ENCODE measurements at regions not wholly inside any gene's neighbourhood (a gene's known extent, or its start where the extent isn't known, plus 50 kb on each side); places are given as distances from the start of the nearest gene placed in this dataset.

DNA sequence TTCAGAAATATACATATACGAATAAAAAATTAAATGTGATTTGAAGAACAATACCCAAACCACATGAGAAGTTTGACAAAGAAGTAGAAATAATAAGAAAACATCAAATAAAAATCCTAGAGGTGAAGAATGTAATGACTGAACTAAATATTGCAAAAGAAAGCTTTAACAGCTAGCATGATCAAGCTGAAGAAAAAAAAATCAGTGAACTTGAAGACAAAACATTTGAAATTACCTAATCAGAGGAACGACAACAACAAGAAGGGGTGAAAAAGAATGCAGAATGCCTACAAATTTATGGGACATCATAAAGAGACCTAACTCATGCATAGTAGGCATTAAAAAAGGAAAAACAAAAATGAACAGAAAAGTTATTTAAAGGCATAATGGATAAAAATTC, 60.5 kb upstream of the SPEF2 start:
- POLR2A ChIA-PET (ENCODE audit: partially characterized antibody), result no interaction called here
- no peak overlapping the region for H2BK12ac ChIP-seq (ENCODE audit: low read depth, low read length)
- H3K9ac ChIP-seq (replicated peaks in 1 of 4; ENCODE audit: extremely low read depth in 1 of 4, low read depth in 3 of 4, low read length in 3 of 4), result no peak overlapping the region
- H2BK20ac ChIP-seq (ENCODE audit: low read length), result no peak overlapping the region
- peaks cover 10 to 17% of the 10 kb centered on the region in 2 experiments for H3K9me3 ChIP-seq (ENCODE audit: insufficient read depth in 2 of 2, low read depth in 1 of 2, low read length in 1 of 2)
- H4K91ac ChIP-seq (replicated peaks; ENCODE audit: insufficient read length, low read length), result no peak overlapping the region
- no peak overlapping the region for H3K23ac ChIP-seq (ENCODE audit: insufficient read length)
- no peak overlapping the region for H2BK120ac ChIP-seq (replicated peaks; ENCODE audit: low read depth, low read length)
- H3K56ac ChIP-seq (replicated peaks; ENCODE audit: insufficient read length, low read depth, low read length), result no peak overlapping the region
- no peaks in the 10 kb centered on the region for H3K79me2 ChIP-seq (ENCODE audit: control insufficient read depth in 1 of 2, insufficient read depth in 2 of 2, low read length in 2 of 2)
- no peak overlapping the region for H3K4ac ChIP-seq (replicated peaks; ENCODE audit: insufficient read length, low read depth, low read length)
- H3K4me2 ChIP-seq (ENCODE audit: insufficient read depth in 1 of 2, low read depth in 2 of 2, low read length in 2 of 2), result no peak overlapping the region
- no peaks in the 10 kb centered on the region; a peak in 1 of 8 replicates for H3K36me3 ChIP-seq (ENCODE audit: control insufficient read depth in 2 of 4, insufficient read depth in 4 of 4, low read length in 3 of 4)
- H3K23me2 ChIP-seq (ENCODE audit: low read depth, low read length), result no peaks in the 10 kb centered on the region
- H4K8ac ChIP-seq (ENCODE audit: extremely low read depth, insufficient read depth, low read length), result no peak overlapping the region
- H4K20me1 ChIP-seq (replicated peaks in 1 of 2; ENCODE audit: control insufficient read depth in 1 of 2, insufficient read depth in 2 of 2, low read length in 2 of 2), result no peaks in the 10 kb centered on the region
- H3K18ac ChIP-seq (ENCODE audit: extremely low read depth, low read length), result no peak overlapping the region
- CTCF ChIA-PET (ENCODE audit: partially characterized antibody), result interaction anchor here (0.6 to 1.2 kb wide), 2 partner anchors 24 to 42 kb away, joined by 3 read pairs; no protein-coding TSS in a partner anchor
- H3K27me3 ChIP-seq (replicated peaks in 1 of 4; ENCODE audit: control insufficient read depth in 3 of 4, extremely low read depth in 1 of 4, insufficient read depth in 3 of 4, low read length in 3 of 4), result no peaks in the 10 kb centered on the region
- DNase-seq (ENCODE audit: low read depth in 1 of 2, low spot score in 2 of 2), result no peak
- H4K5ac ChIP-seq (ENCODE audit: insufficient read length, low read depth, low read length), result no peak overlapping the region
- no peak overlapping the region for H2BK15ac ChIP-seq (ENCODE audit: low read length)
- no peak overlapping the region for H3K4me3 ChIP-seq (ENCODE audit: extremely low read depth in 1 of 4, insufficient read depth in 2 of 4, low read depth in 3 of 4, low read length in 4 of 4)
- no peak overlapping the region for H3K14ac ChIP-seq (ENCODE audit: insufficient read length)
- WGBS, 2 experiments (ENCODE audit: extremely low coverage in 1 of 2, insufficient coverage in 1 of 2, insufficient read length in 1 of 2, insufficient replicate concordance in 2 of 2, low coverage in 1 of 2, low lambda C conversion rate in 2 of 2, missing lambda C conversion rate in 1 of 2), result 89% methylated on average over 2 of the region's 2 CpGs; no CpG with 5 or more reads in 1 of the 2 experiments
- FAIRE-seq, result no peak
- H3K27ac ChIP-seq (ENCODE audit: low read depth, low read length), result no peak overlapping the region
- no peak overlapping the region for H2BK5ac ChIP-seq (ENCODE audit: low read depth, low read length)
- H3K79me1 ChIP-seq (ENCODE audit: low read depth, low read length), result no peaks in the 10 kb centered on the region
- no peak overlapping the region for H2AFZ ChIP-seq (ENCODE audit: low read length)
- H2AK5ac ChIP-seq (ENCODE audit: low read depth, low read length), result no peak overlapping the region
- H3K4me1 ChIP-seq (replicated peaks in 1 of 4; ENCODE audit: control insufficient read depth in 3 of 4, insufficient read depth in 4 of 4, low read length in 3 of 4), result no peaks in the 10 kb centered on the region
- TF ChIP-seq CHD7 (IDR thresholded peaks at IDR 0.05; ENCODE audit: insufficient replicate concordance, low read length), result no peak

Data from H1 (cell line).